AML-193 (cell line): ENCODE measurements at regions not wholly inside any gene's neighbourhood (a gene's known extent, or its start where the extent isn't known, plus 50 kb on each side); places are given as distances from the start of the nearest gene placed in this dataset.

ENCODE experiments used
- DNase-seq, 2 experiments: peaks; one replicate each; lab custom pipeline; 2025; lab: John Stamatoyannopoulos, UW

GRCh38 chr3:107428051-107428858 is 51.0 kb downstream of the CCDC54 start:
- DNase-seq = no peak

GRCh38 chr3:107429320-107430181 is 52.3 kb downstream of the CCDC54 start:
- DNase-seq = peak; percentile 67 to 73

- DNase-seq = no peak
Observed at GRCh38 chr3:107430214-107430995, 53.2 kb downstream of the CCDC54 start.

GRCh38 chr3:107430996-107431245 is 53.7 kb downstream of the CCDC54 start:
- DNase-seq = no peak

GRCh38 chr3:107431246-107432012 is 54.2 kb downstream of the CCDC54 start:
- DNase-seq = no peak

- DNase-seq = no peak
Observed at GRCh38 chr3:107432013-107432515, 54.8 kb downstream of the CCDC54 start.

- no peak for DNase-seq
Observed at GRCh38 chr3:107432646-107433045, 55.4 kb downstream of the CCDC54 start.

- DNase-seq = no peak
Observed at GRCh38 chr3:107436029-107436428, 58.8 kb downstream of the CCDC54 start.

- no peak for DNase-seq
Observed at GRCh38 chr3:107438671-107439070, 61.4 kb downstream of the CCDC54 start.

GRCh38 chr3:107441617-107442016 is 64.4 kb downstream of the CCDC54 start:
- DNase-seq = no peak

GRCh38 chr3:107443461-107443860 is 66.2 kb downstream of the CCDC54 start:
- no peak for DNase-seq

GRCh38 chr3:107446706-107447105 is 69.5 kb downstream of the CCDC54 start:
- DNase-seq = no peak

GRCh38 chr3:107450254-107450893 is 72.4 kb upstream of the BBX start:
- no peak for DNase-seq

- DNase-seq = no peak
Observed at GRCh38 chr3:107452436-107452835, 70.3 kb upstream of the BBX start.

GRCh38 chr3:107453504-107453903 is 69.3 kb upstream of the BBX start:
- no peak for DNase-seq

- DNase-seq = no peak
Observed at GRCh38 chr3:107455621-107456020, 67.1 kb upstream of the BBX start.

- no peak for DNase-seq
Observed at GRCh38 chr3:107456501-107456900, 66.3 kb upstream of the BBX start.

GRCh38 chr3:107458871-107459270 is 63.9 kb upstream of the BBX start:
- DNase-seq = no peak

- DNase-seq = no peak
Observed at GRCh38 chr3:107461721-107462120, 61.0 kb upstream of the BBX start.

GRCh38 chr3:107464037-107464436 is 58.7 kb upstream of the BBX start:
- DNase-seq = no peak

GRCh38 chr3:107465064-107465631 is 57.6 kb upstream of the BBX start:
- no peak for DNase-seq
